ENCODE measurements at regions not wholly inside any gene's neighbourhood (a gene's known extent, or its start where the extent isn't known, plus 50 kb on each side); places are given as distances from the start of the nearest gene placed in this dataset.

DNA sequence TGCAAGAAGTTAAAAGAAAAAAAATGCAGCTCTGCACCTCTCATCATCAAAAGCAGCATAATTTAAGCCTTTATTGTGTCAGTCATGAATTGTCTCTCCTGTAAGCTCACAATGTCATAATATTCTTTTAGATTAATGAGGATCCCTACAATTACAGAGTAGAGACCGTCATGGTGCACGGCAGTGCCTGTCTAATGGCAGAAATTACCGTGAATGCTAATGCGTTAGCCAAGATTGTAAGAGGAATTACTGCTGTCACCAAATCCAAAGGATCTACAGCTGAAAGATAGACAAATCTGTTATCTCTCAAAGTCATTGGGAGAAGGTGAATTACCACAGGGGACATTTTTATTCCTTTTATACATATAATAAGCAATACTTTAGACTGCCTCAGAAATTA, 631.6 kb upstream of the NRSN1 start:
- Histone ChIP-seq H3K9ac (ENCODE audit: low read length) (no peak overlapping the region), H3K79me1 (replicated peaks; ENCODE audit: low read length, poor library complexity, severe bottlenecking) (no peaks in the 10 kb centered on the region), H2BK15ac (ENCODE audit: low read depth, poor library complexity, severe bottlenecking) (no peak overlapping the region), H3K23ac (ENCODE audit: low read length in 2 of 2) (no peak overlapping the region), H3K18ac (ENCODE audit: low read depth in 1 of 2, low read length in 2 of 2) (no peak overlapping the region), H3K27ac (ENCODE audit: low read length, poor library complexity, severe bottlenecking) (no peak overlapping the region), H2AFZ (ENCODE audit: low read depth, low read length) (no peak overlapping the region), H4K91ac (ENCODE audit: low read length) (no peak overlapping the region), H2BK120ac (ENCODE audit: low read depth, low read length) (no peak overlapping the region), H3K36me3 (ENCODE audit: control insufficient read depth in 1 of 2, insufficient read depth in 2 of 2, low read depth in 1 of 2, low read length in 2 of 2) (no peaks in the 10 kb centered on the region), H2AK5ac (ENCODE audit: low read length, severe bottlenecking) (no peak overlapping the region), H2BK5ac (ENCODE audit: low read depth, low read length, poor library complexity, severe bottlenecking) (no peak overlapping the region), H3K4me3 (ENCODE audit: insufficient read depth in 1 of 2, low read depth in 1 of 2, low read length in 2 of 2) (no peak overlapping the region), H2BK12ac (ENCODE audit: low read length in 2 of 2) (no peak overlapping the region), H3K9me3 (ENCODE audit: control insufficient read depth, low read length) (peaks cover 18% of the 10 kb centered on the region), H3K27me3 (ENCODE audit: control insufficient read depth in 1 of 2, insufficient read depth in 1 of 2, low read length in 2 of 2) (no peaks in the 10 kb centered on the region), H3K14ac (ENCODE audit: low read length in 2 of 2) (no peak overlapping the region), H3K4me2 (ENCODE audit: low read length, poor library complexity, severe bottlenecking) (no peak overlapping the region), H3K4ac (ENCODE audit: low read depth in 1 of 2, low read length in 2 of 2) (no peak overlapping the region), H4K8ac (ENCODE audit: low read length) (no peak overlapping the region), H3K4me1 (ENCODE audit: control insufficient read depth, insufficient read depth, low read depth, low read length) (no peaks in the 10 kb centered on the region)
- DNase-seq = no peak
- WGBS = 98% methylated on average over 4 of the region's 4 CpGs

DNA sequence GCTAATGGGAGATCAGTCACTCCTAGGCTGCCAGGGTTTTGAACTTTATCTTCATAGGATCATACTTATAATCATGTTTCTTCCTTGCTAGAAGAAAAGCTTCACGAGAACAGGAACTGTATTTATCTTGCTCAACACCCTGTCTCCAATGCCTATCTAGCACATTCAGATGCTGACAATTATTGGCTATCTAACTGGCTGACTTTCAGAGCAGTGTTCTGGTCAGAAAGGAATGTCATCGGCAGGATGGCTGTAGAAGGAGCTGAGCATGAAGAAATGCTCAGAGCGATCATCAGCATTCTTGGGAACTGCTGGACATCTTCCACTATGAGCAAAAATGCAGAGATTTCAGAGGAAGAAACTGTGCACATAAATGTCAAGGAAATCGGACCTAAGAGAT, 628.0 kb upstream of the NRSN1 start:
- H3K36me3 ChIP-seq (ENCODE audit: control insufficient read depth in 1 of 2, insufficient read depth in 2 of 2, low read depth in 1 of 2, low read length in 2 of 2) = no peaks in the 10 kb centered on the region
- DNase-seq = peak; percentile 34
- no peak overlapping the region for H3K27ac ChIP-seq (ENCODE audit: low read length, poor library complexity, severe bottlenecking)
- H2BK15ac ChIP-seq (ENCODE audit: low read depth, poor library complexity, severe bottlenecking) = no peak overlapping the region
- H3K4me2 ChIP-seq (ENCODE audit: low read length, poor library complexity, severe bottlenecking) = no peak overlapping the region
- H4K91ac ChIP-seq (ENCODE audit: low read length) = no peak overlapping the region
- no peak overlapping the region for H2AFZ ChIP-seq (ENCODE audit: low read depth, low read length)
- H3K9me3 ChIP-seq (ENCODE audit: control insufficient read depth, low read length) = peaks cover 2% of the 10 kb centered on the region
- no peaks in the 10 kb centered on the region for H3K27me3 ChIP-seq (ENCODE audit: control insufficient read depth in 1 of 2, insufficient read depth in 1 of 2, low read length in 2 of 2)
- H3K4ac ChIP-seq (ENCODE audit: low read depth in 1 of 2, low read length in 2 of 2) = no peak overlapping the region
- no peak overlapping the region for H2BK120ac ChIP-seq (ENCODE audit: low read depth, low read length)
- no peak overlapping the region for H2AK5ac ChIP-seq (ENCODE audit: low read length, severe bottlenecking)
- H3K4me1 ChIP-seq (ENCODE audit: control insufficient read depth, insufficient read depth, low read depth, low read length) = no peaks in the 10 kb centered on the region
- 62% methylated on average over 3 of the region's 4 CpGs for WGBS
- H4K8ac ChIP-seq (ENCODE audit: low read length) = no peak overlapping the region
- no peak overlapping the region for H3K9ac ChIP-seq (ENCODE audit: low read length)
- no peak overlapping the region for H3K14ac ChIP-seq (ENCODE audit: low read length in 2 of 2)
- no peak overlapping the region for H3K23ac ChIP-seq (ENCODE audit: low read length in 2 of 2)
- no peak overlapping the region for H3K18ac ChIP-seq (ENCODE audit: low read depth in 1 of 2, low read length in 2 of 2)
- no peak overlapping the region for H2BK12ac ChIP-seq (ENCODE audit: low read length in 2 of 2)
- H3K4me3 ChIP-seq (ENCODE audit: insufficient read depth in 1 of 2, low read depth in 1 of 2, low read length in 2 of 2) = no peak overlapping the region
- no peaks in the 10 kb centered on the region for H3K79me1 ChIP-seq (replicated peaks; ENCODE audit: low read length, poor library complexity, severe bottlenecking)
- no peak overlapping the region for H2BK5ac ChIP-seq (ENCODE audit: low read depth, low read length, poor library complexity, severe bottlenecking)

DNA sequence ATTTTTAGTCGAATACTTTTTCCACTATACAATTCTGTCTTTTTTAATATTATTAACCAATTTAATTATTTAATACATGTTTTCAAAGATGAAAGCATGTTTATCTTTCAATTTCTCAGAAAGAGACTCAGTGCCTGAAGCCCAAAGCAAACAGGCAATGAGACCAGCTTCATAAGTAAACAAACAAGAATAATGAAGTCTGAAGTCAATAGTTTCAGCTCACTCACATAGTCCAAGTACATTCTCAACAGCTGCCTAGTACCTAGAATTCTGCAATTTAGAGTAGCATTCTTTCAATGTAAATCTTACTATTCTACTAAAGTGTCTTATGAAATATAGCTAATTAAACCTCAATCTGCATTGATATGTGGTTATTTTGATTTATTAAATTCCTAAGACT, 626.5 kb upstream of the NRSN1 start:
- H2AK5ac ChIP-seq (ENCODE audit: low read length, severe bottlenecking) = no peak overlapping the region
- no peak overlapping the region for H3K23ac ChIP-seq (ENCODE audit: low read length in 2 of 2)
- no peaks in the 10 kb centered on the region for H3K4me1 ChIP-seq (ENCODE audit: control insufficient read depth, insufficient read depth, low read depth, low read length)
- H3K18ac ChIP-seq (ENCODE audit: low read depth in 1 of 2, low read length in 2 of 2) = no peak overlapping the region
- H3K27me3 ChIP-seq (ENCODE audit: control insufficient read depth in 1 of 2, insufficient read depth in 1 of 2, low read length in 2 of 2) = no peaks in the 10 kb centered on the region
- H2BK120ac ChIP-seq (ENCODE audit: low read depth, low read length) = no peak overlapping the region
- H3K4me3 ChIP-seq (ENCODE audit: insufficient read depth in 1 of 2, low read depth in 1 of 2, low read length in 2 of 2) = no peak overlapping the region
- no peak overlapping the region for H3K4me2 ChIP-seq (ENCODE audit: low read length, poor library complexity, severe bottlenecking)
- H3K79me1 ChIP-seq (replicated peaks; ENCODE audit: low read length, poor library complexity, severe bottlenecking) = no peaks in the 10 kb centered on the region
- no peak overlapping the region for H2AFZ ChIP-seq (ENCODE audit: low read depth, low read length)
- no peaks in the 10 kb centered on the region for H3K9me3 ChIP-seq (ENCODE audit: control insufficient read depth, low read length)
- H2BK5ac ChIP-seq (ENCODE audit: low read depth, low read length, poor library complexity, severe bottlenecking) = no peak overlapping the region
- H3K36me3 ChIP-seq (ENCODE audit: control insufficient read depth in 1 of 2, insufficient read depth in 2 of 2, low read depth in 1 of 2, low read length in 2 of 2) = no peaks in the 10 kb centered on the region
- no CpG with 5 or more reads among the region's 1 CpG for WGBS
- H3K4ac ChIP-seq (ENCODE audit: low read depth in 1 of 2, low read length in 2 of 2) = no peak overlapping the region
- H3K27ac ChIP-seq (ENCODE audit: low read length, poor library complexity, severe bottlenecking) = no peak overlapping the region
- H4K8ac ChIP-seq (ENCODE audit: low read length) = no peak overlapping the region
- H3K14ac ChIP-seq (ENCODE audit: low read length in 2 of 2) = no peak overlapping the region
- H2BK12ac ChIP-seq (ENCODE audit: low read length in 2 of 2) = no peak overlapping the region
- no peak overlapping the region for H2BK15ac ChIP-seq (ENCODE audit: low read depth, poor library complexity, severe bottlenecking)
- no peak overlapping the region for H3K9ac ChIP-seq (ENCODE audit: low read length)
- H4K91ac ChIP-seq (ENCODE audit: low read length) = no peak overlapping the region
- DNase-seq = no peak

DNA sequence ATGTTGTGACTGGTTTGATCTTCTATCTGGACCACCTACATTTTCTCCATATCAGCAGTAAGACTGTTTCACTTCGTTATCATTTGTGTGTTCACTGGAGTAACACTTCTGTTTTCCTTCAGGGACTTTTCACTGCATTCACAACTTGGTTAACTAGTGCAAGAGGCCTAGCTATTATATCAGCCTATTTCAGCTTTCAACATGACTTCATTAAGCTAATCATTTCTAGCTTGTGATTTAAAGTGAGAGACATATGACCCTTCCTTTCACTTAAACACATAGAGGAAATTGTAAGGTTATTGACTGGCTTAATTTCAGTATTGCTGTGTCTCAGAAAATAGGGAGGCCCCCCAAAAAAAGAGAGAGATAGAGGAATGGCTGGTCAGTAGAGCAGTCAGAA, 622.8 kb upstream of the NRSN1 start:
- Histone ChIP-seq H4K8ac (ENCODE audit: low read length) (no peak overlapping the region), H2AK5ac (ENCODE audit: low read length, severe bottlenecking) (no peak overlapping the region), H3K27me3 (ENCODE audit: control insufficient read depth in 1 of 2, insufficient read depth in 1 of 2, low read length in 2 of 2) (no peaks in the 10 kb centered on the region), H2BK12ac (ENCODE audit: low read length in 2 of 2) (no peak overlapping the region), H3K9me3 (ENCODE audit: control insufficient read depth, low read length) (peaks cover 3% of the 10 kb centered on the region), H3K79me1 (replicated peaks; ENCODE audit: low read length, poor library complexity, severe bottlenecking) (no peaks in the 10 kb centered on the region), H3K4ac (ENCODE audit: low read depth in 1 of 2, low read length in 2 of 2) (no peak overlapping the region), H4K91ac (ENCODE audit: low read length) (no peak overlapping the region), H3K9ac (ENCODE audit: low read length) (no peak overlapping the region), H3K23ac (ENCODE audit: low read length in 2 of 2) (no peak overlapping the region), H2BK120ac (ENCODE audit: low read depth, low read length) (no peak overlapping the region), H3K4me3 (ENCODE audit: insufficient read depth in 1 of 2, low read depth in 1 of 2, low read length in 2 of 2) (no peak overlapping the region), H3K27ac (ENCODE audit: low read length, poor library complexity, severe bottlenecking) (no peak overlapping the region), H2BK5ac (ENCODE audit: low read depth, low read length, poor library complexity, severe bottlenecking) (no peak overlapping the region), H3K4me2 (ENCODE audit: low read length, poor library complexity, severe bottlenecking) (no peak overlapping the region), H2BK15ac (ENCODE audit: low read depth, poor library complexity, severe bottlenecking) (no peak overlapping the region), H3K4me1 (ENCODE audit: control insufficient read depth, insufficient read depth, low read depth, low read length) (no peaks in the 10 kb centered on the region), H3K18ac (ENCODE audit: low read depth in 1 of 2, low read length in 2 of 2) (no peak overlapping the region), H3K36me3 (ENCODE audit: control insufficient read depth in 1 of 2, insufficient read depth in 2 of 2, low read depth in 1 of 2, low read length in 2 of 2) (no peaks in the 10 kb centered on the region), H3K14ac (ENCODE audit: low read length in 2 of 2) (no peak overlapping the region), H2AFZ (ENCODE audit: low read depth, low read length) (no peak overlapping the region)
- no peak for DNase-seq
- 65% methylated on average over 1 of the region's 1 CpG for WGBS
